Lung (tissue), 11 donors: ENCODE measurements at regions not wholly inside any gene's neighbourhood (a gene's known extent, or its start where the extent isn't known, plus 50 kb on each side); places are given as distances from the start of the nearest gene placed in this dataset.

Experiments used
- ATAC-seq: fragments of 200-7000 bp; cut with Tn5 transposase; one replicate; pipeline ENCODE4 v1.9.1; 2020; ENCODE audit warnings: moderate number of reproducible peaks; ENCODE audit not compliant: insufficient read depth, low FRiP score
- DNase-seq, 3 donors: peaks; one replicate each; pipeline ENCODE4 v3.0.0-alpha.2; 2013 to 2017
- H3K27ac ChIP-seq, 2 donors: one replicate each; pipeline ENCODE4 v1.5.1; 2013; ENCODE audit warnings: mild to moderate bottlenecking in 2 of 2, moderate library complexity in 2 of 2, control low read depth in 1 of 2, inconsistent platforms in 1 of 2, low read depth in 1 of 2, low read length in 1 of 2
- H3K27me3 ChIP-seq, 3 donors: one replicate each; pipeline ENCODE4 v1.5.1; 2013; ENCODE audit warnings: low read length in 2 of 3; ENCODE audit not compliant: control insufficient read depth in 3 of 3, insufficient read depth in 3 of 3
- H3K36me3 ChIP-seq, 4 donors: one replicate each; pipeline ENCODE4 v1.5.1; 2013; ENCODE audit warnings: low read length in 4 of 4, mild to moderate bottlenecking in 1 of 4, moderate library complexity in 1 of 4; ENCODE audit not compliant: control insufficient read depth in 4 of 4, insufficient read depth in 4 of 4
- H3K4me1 ChIP-seq, 5 donors: one replicate each; pipeline ENCODE4 v1.5.1; 2013; ENCODE audit warnings: low read length in 5 of 5, mild to moderate bottlenecking in 2 of 5, moderate library complexity in 1 of 5; ENCODE audit not compliant: control insufficient read depth in 5 of 5, insufficient read depth in 5 of 5
- H3K4me3 ChIP-seq: one replicate; pipeline ENCODE4 v1.5.1; 2013; ENCODE audit warnings: mild to moderate bottlenecking, control low read depth, moderate library complexity
- H3K9ac ChIP-seq, 2 donors: one replicate each; pipeline ENCODE4 v1.5.1; 2013; ENCODE audit warnings: low read length in 2 of 2, control low read depth in 1 of 2; ENCODE audit not compliant: insufficient read depth in 1 of 2
- H3K9me3 ChIP-seq, 4 donors: one replicate each; pipeline ENCODE4 v1.5.1; 2013; ENCODE audit warnings: low read length in 3 of 4, mild to moderate bottlenecking in 1 of 4, moderate library complexity in 1 of 4; ENCODE audit not compliant: control insufficient read depth in 4 of 4, insufficient read depth in 3 of 4
- CTCF ChIP-seq: IDR thresholded peaks from 2 replicates; pipeline ENCODE4 v1.5.1; 2012; ENCODE audit warnings: mild to moderate bottlenecking; ENCODE audit errors: control extremely low read depth, extremely low read depth
- WGBS, 2 donors: extraction: QIAGEN DNeasy Blood & Tissue Kit; methylation state at CpG; one replicate each; pipeline ENCODE4 v1.1.7; 2013; 5-methylcytosine and 5-hydroxymethylcytosine counted together
- donor health status: control.
- donor health status: control.
- donor health status: Bipolar disorder and iron deficiency.
- donor health status: healthy.
- donor health status: DM: yes; HTN: yes; CAD: no.

GRCh38 chr4:44928785-44929184, 202.4 kb upstream of the GNPDA2 start:
- peaks cover 0 to 7% (median 0%) of the 10 kb centered on the region in 5 donors for H3K4me1 ChIP-seq
- no peak overlapping the region for H3K4me3 ChIP-seq
- ATAC-seq, result no peak

GRCh38 chr4:44927399-44928380, 201.3 kb upstream of the GNPDA2 start:
- no peak overlapping the region for H3K9ac ChIP-seq
- ATAC-seq (no peak), DNase-seq (peak in 2 of 3 donors; percentile 58 to 62)
- no peaks in the 10 kb centered on the region for H3K36me3 ChIP-seq
- peaks cover 0 to 7% (median 0%) of the 10 kb centered on the region in 5 donors for H3K4me1 ChIP-seq
- TF ChIP-seq CTCF, result no peak
- H3K27ac ChIP-seq, result no peak overlapping the region
- no peaks in the 10 kb centered on the region for H3K27me3 ChIP-seq
- no peaks in the 10 kb centered on the region for H3K9me3 ChIP-seq
- no peak overlapping the region for H3K4me3 ChIP-seq
- WGBS, 2 donors, result 57 to 69% methylated on average over 4 of the region's 4 CpGs

More at GRCh38 chr4:44928785-44929184, 202.4 kb upstream of the GNPDA2 start:
- no peaks in the 10 kb centered on the region for H3K36me3 ChIP-seq
- no peaks in the 10 kb centered on the region for H3K27me3 ChIP-seq
- H3K27ac ChIP-seq, result no peak overlapping the region
- H3K9me3 ChIP-seq, result no peaks in the 10 kb centered on the region
- no peak overlapping the region for H3K9ac ChIP-seq
- peak in 1 of 3 donors; percentile 1 for DNase-seq
- WGBS, 2 donors, result 60 to 72% methylated on average over 2 of the region's 2 CpGs
- TF ChIP-seq CTCF, result no peak

GRCh38 chr4:44916411-44916810, 190.1 kb upstream of the GNPDA2 start:
- no peak overlapping the region for H3K4me3 ChIP-seq

More at GRCh38 chr4:44916411-44916810, 190.1 kb upstream of the GNPDA2 start:
- peaks cover 0 to 3% (median 0%) of the 10 kb centered on the region in 5 donors for H3K4me1 ChIP-seq
- no peak for ATAC-seq
- H3K27me3 ChIP-seq, result no peaks in the 10 kb centered on the region
- H3K27ac ChIP-seq, result no peak overlapping the region
- peak in 2 of 3 donors; percentile 21 to 28 for DNase-seq
- no peak for TF ChIP-seq CTCF
- H3K9me3 ChIP-seq, result no peaks in the 10 kb centered on the region
- no peak overlapping the region for H3K9ac ChIP-seq
- 40 to 44% methylated on average over 3 of the region's 3 CpGs for WGBS, 2 donors
- H3K36me3 ChIP-seq, result no peaks in the 10 kb centered on the region
